T-helper 1 cell (primary cell): ENCODE measurements at regions not wholly inside any gene's neighbourhood (a gene's known extent, or its start where the extent isn't known, plus 50 kb on each side); places are given as distances from the start of the nearest gene placed in this dataset.

Experiments used
- DNase-seq, 5 donors: peaks; one replicate each; pipeline ENCODE4 v3.0.0-alpha.2; 2012 to 2020

DNA sequence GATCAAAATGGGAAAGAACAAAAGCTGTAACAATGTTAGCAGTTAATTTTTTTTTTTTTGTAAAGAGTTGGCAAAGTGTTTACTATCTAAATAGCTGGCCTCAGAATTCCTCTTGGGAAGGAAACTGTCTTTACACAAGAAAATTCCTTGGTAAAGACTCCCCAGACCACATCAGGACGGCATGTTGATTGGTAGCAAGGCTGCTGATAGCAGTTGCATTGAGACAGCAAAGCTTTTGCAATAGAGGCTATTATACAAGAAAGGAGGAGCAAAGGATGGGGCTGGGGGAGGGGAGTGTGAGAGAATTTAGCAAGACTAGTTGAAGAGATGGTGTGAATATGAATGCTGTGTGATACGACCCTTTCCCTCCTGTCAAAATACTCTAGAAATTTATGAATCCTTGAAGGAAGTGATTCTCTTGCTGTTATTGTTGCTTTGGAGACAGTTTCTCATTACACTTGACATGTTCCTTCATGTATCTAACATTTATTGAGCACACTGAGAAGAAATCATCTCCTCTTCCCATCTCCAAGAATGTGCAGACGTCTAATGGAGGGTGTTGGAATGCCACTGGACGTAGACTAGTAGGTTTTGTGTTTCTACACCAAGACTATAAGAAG lies 355.6 kb downstream of the SIPA1L2 start:
- no peak for DNase-seq

DNA sequence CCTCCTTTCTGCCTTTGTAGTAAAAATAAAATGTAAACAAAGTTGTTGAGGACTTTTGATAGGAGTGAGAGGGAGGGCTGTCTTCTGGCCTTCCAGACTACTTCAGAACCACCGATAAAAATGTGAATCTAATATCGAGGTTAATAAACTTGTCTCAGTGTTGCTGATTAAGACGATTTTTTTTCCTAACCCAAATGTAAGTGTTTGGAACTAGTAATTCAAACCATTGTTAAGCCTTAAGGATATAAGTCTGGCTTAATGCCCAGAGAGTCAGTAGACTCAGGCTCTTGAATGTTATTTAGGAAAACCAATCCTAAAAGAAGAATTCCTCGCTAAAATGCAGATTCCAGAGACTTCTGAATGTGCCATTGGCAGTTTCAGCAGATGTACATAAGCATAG lies 356.9 kb downstream of the SIPA1L2 start:
- DNase-seq = no peak

DNA sequence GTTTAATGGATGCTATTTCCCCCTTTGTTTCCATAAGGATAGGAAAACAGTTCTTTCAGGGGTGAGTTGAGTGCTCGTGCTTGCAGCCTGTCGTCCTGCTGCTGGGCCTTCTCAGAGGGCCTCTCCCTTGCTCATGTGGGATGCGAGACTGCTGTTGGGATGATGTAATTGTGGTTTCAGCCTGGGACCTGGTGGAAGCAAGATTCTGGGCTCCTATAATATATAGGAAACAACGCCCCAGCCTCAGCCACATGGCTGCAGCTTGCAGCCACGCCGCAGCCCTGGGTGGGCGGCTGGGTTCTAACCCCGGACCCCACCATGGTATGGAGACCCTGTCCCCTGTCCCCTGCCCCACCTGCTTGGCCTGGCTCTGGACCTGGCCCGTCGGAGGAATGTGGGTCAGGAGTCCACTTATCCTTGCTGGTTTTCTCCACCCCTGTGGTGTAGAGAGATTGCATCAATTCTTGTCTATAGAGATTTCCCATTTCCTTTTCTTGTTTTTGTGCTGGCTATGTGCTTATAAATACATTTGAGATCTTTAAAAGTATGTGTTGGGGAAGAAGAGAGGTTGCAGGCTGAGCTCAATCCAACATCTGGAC lies 357.8 kb downstream of the SIPA1L2 start:
- no peak for DNase-seq

DNA sequence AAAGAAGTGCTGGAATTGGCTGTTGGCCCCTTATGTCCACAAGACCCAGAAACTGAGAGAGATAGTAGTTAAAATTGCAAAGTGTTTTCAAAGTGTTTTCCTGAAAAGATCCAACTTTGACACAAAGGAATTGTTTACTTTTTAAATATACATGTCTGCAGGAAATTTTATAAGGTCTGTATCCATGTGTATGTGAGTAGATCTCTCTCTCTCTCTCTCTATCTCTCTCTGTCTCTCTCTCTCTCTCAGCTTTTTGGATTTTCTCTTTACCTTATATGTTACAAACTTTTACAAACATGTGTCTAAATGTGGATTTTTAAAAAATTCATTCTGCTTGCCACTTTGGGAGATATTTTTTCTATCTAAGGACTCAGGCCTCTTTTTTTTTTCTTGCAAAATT lies 358.6 kb downstream of the SIPA1L2 start:
- DNase-seq = no peak

DNA sequence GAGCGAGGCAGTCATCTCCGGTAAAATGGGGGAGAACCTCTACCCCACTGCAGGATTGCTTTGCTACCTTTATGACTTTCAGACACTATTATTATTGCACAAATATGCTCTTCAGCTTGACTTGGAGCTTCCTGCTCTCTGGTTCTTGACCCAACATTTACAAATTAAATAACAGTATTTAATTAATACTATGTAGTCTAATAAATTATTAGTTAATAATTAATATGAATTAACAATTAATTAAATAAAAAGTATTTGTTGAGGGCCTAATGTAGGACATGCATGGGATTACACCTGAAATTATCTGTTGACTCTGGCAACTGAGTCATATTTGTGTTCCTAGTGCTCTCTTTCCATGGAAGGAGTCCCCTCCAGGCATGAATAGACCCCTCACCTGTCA lies 359.9 kb downstream of the SIPA1L2 start:
- no peak for DNase-seq

DNA sequence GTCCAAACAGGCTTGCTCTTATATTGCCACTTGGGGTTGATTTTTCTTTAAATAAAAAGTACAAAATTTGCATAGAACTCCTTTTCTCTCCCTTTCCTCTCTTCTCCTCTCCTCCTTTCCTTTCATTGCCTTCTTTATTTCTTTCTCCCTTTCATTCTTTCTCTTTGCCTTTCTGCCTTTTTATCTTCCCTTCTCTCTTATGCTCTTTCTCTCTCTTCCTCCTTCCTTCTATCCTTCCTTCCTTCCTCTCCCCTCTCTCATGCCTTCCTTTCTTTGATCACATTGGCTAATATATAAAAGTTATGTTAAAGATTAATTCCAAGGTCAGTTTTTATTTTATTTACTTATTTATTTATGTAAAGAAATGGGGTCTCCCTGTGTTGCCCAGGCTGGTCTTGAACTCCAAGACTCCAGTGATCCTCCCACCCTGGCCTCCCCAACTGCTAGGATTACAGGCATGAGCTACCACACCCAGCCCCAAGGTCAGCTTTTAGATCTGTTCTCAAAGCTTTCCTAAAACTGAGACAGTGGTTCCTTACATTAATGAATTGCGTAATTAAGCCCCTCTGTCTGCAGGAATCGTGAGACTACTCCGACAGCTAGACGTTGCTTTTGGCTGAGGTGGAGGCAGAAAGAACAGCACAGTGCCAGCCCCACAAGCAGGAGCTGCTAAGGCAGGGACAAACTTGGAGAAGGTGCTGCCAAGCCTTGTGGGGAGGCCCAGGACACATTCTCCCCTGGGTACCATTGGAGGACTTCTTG lies 361.9 kb downstream of the SIPA1L2 start:
- no peak for DNase-seq

DNA sequence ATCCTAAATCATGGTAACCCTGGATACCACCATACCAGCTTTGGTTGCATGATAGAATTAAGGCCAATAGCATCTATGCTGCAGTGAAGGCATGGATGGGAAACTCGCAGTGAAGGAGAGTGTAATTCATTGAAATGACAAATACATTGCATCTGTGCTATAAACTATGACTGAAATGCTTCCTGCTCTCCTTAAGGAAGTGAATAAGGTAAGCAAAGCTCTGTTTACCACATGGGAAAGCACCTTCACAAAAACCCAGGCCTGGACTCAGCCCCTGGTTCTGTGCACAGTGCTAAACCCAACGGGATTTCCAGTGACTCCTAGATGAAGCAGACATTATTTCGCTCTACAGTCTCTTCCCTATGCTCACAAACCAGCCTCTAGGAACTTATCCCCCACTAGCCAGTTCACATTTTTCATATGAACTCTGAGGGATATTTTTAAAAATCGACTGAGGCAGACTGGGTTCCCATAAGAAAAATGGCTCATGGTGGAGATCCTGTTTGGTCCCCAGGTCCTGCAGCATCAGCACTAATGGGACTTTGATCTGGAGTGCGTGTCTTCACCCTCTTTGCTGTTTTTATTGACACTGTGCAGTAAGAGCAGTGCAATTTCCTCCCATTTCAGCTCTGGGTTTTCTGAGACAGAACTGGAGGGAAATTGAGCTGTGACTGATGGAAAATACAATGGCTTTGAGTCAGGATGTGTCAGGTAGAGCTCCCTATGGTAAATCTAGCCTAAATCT lies 362.7 kb downstream of the SIPA1L2 start:
- no peak for DNase-seq

DNA sequence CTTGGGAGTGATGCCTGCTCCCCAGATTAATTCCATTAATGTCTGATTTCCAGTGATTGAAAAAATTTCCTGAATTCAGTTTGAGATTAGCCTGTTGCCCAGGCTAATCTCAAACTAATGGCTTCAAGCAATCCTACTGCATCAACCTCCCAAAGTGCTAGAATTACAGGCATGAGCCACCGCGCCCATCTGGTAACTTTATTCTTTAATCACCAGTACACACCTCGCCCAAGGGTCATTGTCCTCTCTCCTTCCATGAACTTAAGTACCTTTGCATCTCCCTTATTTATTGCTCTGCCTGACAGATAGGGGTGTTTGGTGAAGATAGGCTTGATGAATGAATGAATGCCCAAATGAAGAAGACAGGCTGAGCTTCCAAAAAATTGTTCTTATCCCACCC lies 366.5 kb downstream of the SIPA1L2 start:
- no peak for DNase-seq

DNA sequence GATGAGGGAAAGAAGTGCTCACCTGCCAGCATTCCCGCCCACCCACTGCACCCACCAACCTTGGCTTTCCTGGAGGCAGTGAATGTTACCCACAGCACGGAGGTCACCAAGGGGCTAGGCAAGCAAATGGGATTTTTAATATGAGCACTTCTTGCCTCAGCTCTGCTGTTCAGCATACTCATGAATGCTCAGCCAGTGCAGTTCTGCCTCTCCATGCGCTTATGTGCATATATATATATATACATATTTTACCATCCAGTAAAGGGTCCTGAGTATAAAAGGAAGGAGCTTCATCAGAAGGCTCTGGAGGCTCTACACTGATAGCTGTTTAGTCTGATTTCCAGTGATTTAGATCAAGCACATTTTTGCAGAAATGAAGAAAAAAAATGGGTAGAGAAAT lies 366.9 kb downstream of the SIPA1L2 start:
- no peak for DNase-seq

DNA sequence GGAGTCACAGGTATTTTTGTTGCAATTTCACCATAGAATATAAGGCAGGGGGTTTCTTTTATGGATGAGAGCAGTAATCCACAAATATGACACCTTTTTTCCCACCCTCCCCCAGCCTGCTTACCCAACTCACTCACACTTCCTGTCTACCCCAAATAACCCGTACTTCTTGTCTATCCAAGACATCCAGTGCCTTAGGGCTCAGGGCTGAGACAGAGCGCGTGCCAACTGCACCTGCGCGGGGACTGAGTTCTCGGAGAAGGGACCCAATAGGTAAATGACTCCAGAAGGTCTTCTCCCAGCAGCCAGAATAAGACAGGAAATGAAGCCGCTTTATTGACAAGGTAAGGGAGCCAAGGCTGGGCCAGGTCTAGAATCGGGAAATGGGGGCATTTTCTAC lies 369.1 kb downstream of the SIPA1L2 start:
- DNase-seq = no peak

DNA sequence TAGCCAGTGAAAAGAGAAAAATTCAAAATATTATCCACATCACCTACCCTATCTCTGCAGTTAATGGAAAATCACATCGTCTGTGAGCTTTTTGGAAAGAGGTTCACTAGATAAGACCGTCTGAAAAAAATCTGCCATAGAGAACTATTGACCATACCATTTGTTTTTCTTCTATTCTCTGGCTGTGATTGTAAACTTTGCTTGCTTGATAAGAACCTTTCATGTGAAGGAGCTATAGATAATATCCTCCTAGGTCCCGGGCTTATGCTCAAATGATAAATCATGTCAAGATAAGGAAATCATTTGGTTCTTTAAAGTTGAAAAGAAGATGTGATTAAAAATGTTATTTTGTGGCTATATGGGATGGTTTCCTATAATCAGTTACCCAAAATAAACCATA lies 369.9 kb downstream of the SIPA1L2 start:
- no peak for DNase-seq

DNA sequence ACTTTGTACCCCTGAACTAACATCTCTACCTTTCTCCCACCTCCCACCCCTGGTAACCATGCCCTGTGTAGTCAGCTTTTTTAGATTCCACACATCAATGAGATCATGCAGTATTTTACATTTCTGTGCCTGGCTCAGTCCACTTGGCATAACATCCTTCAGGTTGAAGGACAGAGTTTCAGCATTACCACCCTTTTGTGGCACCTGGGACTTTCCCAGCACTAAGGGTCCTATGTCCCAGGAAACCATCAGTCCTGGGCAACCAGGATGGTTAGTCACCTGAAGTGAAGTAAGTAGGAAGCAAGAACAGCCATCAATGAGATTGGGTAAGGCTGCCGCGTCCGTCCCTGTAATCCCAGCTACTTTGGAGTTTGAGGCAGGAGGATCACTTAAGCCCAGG lies 370.6 kb downstream of the SIPA1L2 start:
- DNase-seq = no peak

DNA sequence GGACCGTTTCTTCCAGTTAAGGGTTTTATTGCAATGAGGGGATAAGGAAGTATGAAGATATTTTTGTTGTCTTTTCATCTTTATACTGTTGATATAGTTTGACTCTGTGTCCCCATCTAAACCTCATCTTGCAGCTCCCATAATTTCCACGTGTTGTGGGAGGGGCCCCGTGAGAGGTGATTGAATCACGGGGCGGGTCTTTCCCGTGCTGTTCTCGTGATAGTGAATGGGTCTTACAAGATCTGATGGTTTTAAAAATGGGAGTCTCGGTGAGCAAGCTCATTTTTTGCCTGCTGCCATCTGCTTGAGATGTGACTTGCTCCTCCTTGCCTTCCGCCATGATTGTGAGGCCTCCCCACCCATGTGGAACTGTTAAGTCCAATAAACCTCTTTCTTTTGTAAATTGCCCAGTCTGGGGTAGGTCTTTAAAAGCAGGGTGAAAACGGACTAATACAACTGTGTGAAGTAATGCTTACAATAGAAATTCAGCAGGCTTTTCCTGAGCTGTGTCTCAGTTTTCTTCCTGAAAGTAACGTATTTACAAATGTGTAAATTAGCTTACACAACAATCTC lies 377.3 kb downstream of the SIPA1L2 start:
- DNase-seq = no peak

DNA sequence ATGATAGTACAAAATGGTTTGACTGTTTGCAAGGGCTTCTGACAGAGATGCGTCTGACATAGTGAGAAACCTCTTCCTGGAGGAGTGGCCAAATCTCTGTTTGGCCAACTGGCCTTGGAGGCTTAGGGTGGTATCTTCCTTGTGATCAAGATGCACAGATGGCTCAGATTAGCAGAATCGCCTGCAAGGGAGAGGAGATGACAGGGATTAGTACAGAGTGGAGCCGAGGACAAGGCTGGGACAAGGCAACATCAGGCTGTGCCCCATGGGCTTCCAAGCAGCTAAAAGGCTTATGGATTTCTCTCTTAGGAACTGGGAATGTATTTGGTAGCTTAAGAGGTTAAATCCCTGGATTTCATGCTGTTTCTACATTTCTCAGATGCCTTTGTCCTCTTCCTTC lies 379.1 kb downstream of the SIPA1L2 start:
- no peak for DNase-seq

DNA sequence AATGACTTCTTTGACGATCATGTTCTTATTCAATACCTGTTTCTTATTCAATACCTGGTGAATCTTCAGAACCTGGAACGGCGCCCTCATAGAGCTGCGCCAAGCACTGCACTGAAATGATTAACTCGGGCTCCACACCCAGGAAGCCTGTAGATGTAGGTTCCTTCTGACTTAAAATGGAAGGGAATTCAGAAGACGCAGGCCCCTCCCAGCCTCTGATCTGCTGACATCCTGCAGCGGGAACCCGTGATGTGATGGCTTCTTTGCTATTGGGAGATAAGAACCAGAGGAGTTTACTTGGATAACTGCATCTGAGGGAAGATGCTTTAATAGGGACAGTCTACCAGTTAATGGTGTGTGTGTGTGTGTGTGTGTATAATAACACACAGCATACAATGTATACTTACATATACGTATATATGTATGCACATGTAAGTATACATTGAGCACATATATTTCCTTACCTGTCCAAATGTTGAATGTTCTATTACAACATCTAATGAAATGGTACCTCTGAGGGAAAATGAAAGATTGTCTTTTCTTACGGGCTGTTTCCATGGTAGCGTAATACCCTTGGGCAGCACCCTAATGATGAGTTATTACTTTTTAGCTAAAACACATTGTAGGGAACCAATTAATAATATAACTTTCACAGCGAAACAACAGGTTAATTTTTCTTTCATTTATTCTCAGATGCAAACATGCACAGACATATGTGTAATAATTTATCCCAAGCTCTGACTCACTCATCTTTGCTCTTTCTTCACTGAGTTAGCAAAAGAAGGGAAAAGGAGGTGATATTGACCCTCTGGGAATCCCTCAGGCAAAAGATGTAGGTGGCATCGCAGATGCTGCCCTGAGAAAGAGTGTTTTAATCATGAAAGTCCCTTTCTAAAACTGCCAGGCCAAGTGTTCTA lies 379.8 kb downstream of the SIPA1L2 start:
- no peak for DNase-seq

DNA sequence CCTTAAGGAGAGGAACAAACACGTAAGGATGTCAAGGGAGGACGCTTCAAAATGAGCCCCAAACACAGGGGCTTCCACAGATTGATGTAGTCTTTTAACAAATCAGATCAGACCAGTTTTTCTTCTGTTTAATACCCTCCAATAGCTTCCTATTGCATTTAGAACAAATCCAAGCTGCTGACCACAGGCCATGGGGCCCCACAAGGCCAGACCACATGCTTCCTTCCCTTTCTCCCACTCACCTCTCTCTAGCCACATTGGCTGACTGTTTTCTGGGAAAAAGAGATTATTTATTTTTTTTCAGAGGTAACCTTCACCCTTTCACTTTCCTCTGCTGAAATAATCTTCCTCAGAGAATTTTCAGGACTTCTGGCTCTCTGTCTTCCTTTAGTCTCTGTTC lies 380.6 kb downstream of the SIPA1L2 start:
- no peak for DNase-seq

DNA sequence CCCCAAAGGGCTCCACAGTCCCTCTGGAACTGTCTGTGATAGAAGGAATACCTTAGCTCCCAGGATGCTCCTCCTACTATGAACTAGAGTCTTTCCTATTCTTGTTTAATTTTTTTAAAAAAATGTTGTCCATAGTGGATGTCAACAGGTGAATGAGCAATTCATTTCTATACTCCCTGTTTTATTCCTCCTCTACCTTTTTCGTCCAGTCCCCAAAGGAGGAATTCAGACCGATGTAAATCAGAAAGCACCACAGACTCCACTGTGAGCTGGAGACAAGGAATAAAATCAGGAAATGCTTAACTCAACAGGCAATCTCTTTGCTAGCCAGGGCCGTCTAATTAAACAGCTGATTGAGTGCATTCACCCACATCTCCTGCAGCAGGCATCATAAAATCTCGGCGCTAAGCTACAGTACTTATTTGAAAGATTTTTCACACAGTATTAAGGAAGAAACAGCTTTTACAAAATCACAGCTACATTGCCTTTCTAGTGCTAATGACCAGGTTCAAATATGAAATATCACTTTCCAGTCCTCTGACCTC lies 381.6 kb downstream of the SIPA1L2 start:
- DNase-seq = no peak

DNA sequence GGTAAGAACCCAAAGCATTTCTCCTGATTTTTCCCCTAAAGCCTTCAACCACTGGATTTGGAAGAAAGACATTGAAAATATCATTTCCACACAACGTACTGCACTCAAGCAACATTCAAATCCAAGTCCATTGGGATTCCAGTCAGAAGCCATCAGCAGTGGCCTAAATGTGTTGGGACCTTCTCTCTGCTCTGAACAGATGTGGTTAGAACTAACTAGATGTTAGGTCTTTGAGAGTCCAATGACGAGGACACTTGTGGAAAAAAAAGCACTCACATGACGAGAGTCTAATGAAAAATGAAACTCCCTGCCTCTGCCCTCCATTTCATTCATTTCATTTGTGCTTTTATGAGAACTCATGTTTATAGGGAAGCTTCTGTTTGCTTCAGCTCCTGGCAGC lies 382.3 kb downstream of the SIPA1L2 start:
- no peak for DNase-seq

DNA sequence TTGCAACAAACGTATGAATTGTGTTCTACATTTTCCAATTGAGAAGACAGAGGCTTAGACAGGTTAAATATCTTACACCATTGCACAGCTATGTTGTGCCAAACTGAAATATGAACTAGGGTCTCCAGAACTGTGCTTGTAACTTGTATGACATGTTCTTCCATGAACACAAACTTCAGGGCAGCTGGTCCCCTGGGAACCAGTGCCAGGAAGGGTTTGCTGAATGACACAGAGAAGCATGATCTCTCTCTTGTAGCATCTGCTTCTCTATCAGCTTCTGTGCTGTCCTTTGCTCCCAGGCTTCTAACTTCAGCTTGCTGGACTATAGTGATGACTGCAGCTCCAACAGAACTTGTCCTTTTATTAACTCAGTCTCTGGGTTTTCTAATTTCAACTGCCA lies 385.5 kb downstream of the SIPA1L2 start:
- DNase-seq = no peak

DNA sequence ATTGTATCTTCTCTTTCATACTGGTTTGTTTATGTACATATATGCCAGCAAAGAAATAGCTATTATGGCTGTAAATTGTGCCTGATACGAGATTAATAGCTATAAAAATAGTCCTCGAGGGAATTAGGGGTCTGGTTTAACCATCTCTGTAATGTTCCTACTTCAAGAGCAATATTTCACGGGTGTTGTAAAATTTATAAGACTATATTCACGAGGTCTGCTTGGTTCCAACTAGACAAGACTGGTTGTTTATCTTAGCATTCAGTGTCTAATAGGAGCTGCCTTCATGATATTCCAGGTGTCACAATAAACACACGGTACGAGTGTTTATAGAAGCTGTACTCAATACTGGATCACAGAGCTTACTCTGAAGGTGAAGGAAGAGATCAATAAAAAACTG lies 389.9 kb downstream of the SIPA1L2 start:
- DNase-seq = no peak

DNA sequence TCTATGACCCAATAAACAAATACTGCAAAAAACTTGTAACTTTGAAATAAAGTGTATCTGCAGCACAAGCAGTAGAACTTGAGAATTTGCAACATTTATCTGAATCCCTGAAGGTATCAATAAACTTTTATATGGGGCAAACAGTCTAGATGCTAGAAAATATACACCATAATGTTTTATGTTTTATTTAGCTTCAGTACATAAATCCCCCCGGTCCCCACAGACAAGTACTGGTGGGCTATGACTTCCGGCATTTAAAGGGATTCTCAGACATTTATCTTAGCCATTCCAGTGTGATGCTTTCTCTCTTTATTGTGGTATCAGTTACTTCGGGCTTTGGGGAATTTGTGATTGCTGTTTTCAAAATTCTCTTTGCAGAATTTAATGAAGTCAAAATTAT lies 390.4 kb downstream of the SIPA1L2 start:
- DNase-seq = no peak

DNA sequence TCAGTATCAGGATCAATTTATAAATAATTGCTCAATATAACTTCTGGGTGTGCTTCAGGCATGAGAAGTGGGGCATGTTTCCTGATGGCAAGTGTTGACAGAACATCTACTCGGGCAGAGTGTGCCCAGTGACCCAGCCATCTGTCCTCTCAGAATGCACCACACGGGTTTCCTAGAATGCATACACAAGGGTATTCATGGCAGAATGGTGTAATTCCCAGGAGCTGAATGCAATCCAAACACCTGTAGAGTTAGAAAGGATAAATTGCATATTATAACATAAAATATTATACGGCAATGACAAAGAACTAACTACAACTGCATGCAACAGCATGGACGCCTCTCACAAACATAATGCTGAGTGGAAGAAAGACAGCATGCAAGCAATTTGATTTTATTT lies 391.9 kb downstream of the SIPA1L2 start:
- DNase-seq = no peak
